Right lobe of liver (tissue), 6 donors: ENCODE measurements at regions not wholly inside any gene's neighbourhood (a gene's known extent, or its start where the extent isn't known, plus 50 kb on each side); places are given as distances from the start of the nearest gene placed in this dataset.

Experiments
- ATAC-seq, 4 donors: fragments of 200-7000 bp; cut with Tn5 transposase; one replicate each; pipeline ENCODE4 v1.9.1; 2020; ENCODE audit warnings: mild to moderate bottlenecking in 4 of 4, moderate library complexity in 4 of 4
- DNase-seq, 3 donors: peaks; one replicate each; pipeline ENCODE4 v3.0.0-alpha.2; 2020
- H3K27ac ChIP-seq, 3 donors: fragments of 200-600 bp; one replicate each; pipeline ENCODE4 v1.8.0; 2022
- H3K27me3 ChIP-seq, 2 donors: fragments of 200-600 bp; one replicate each; pipeline ENCODE4 v1.8.0; 2022
- H3K36me3 ChIP-seq, 4 donors: fragments of 200-600 bp; sonication (generic) in 1 of 4; one replicate each; pipeline versions ENCODE4 v1.5.1 to v1.8.0; 2017 to 2022; ENCODE audit warnings: control low read depth in 1 of 4
- H3K4me1 ChIP-seq, 4 donors: fragments of 200-600 bp; sonication (generic) in 1 of 4; one replicate each; pipeline versions ENCODE4 v1.5.1 to v1.8.0; 2017 to 2022; ENCODE audit warnings: control low read depth in 1 of 4
- H3K4me3 ChIP-seq, 3 donors: fragments of 200-600 bp; one replicate each; pipeline ENCODE4 v1.8.0; 2022
- H3K9me3 ChIP-seq, 4 donors: fragments of 200-600 bp; sonication (generic) in 1 of 4; one replicate each; pipeline versions ENCODE4 v1.5.1 to v1.8.0; 2017 to 2022; ENCODE audit warnings: control low read depth in 1 of 4
- CTCF ChIP-seq, 4 donors: fragments of 200-600 bp in 3 of 4; fragments of 450-650 bp in 1 of 4; IDR thresholded peaks; one replicate each; pipeline versions ENCODE4 v1.5.1 to v1.8.0; 2016 to 2022; ENCODE audit warnings: antibody characterized with exemption in 4 of 4, mild to moderate bottlenecking in 2 of 4
- POLR2A ChIP-seq: fragments of 450-650 bp; IDR thresholded peaks from one replicate; pipeline ENCODE4 v1.6.1; 2017; ENCODE audit warnings: antibody characterized with exemption, mild to moderate bottlenecking
- WGBS: methylation state at CpG from one replicate; pipeline ENCODE4 v1.1.6; 2018; ENCODE audit warnings: low coverage, low lambda C conversion rate; ENCODE audit not compliant: insufficient coverage; ENCODE audit errors: missing lambda C conversion rate; 5-methylcytosine and 5-hydroxymethylcytosine counted together
- intact Hi-C, 2 donors: fragments of 100-400 bp; cut with DNase I; formaldehyde crosslinking; loops; one replicate each; pipeline versions ENCODE4 v1.11.2 to v1.14.1; 2022
- donor health status: DM: no; HTN: yes; CAD: no.
- donor health status: DM: no; HTN: no; CAD: no.
- donor health status: DM: no; HTN: no; CAD: no.
- donor health status: DM: no; HTN: yes; CAD: no.
- donor health status: DM: no; HTN: yes; CAD: no.

- Histone ChIP-seq H3K27ac (no peak overlapping the region), H3K36me3 (no peaks in the 10 kb centered on the region), H3K4me1 (peaks cover 2 to 18% (median 8%) of the 10 kb centered on the region in 4 donors), H3K4me3 (no peak overlapping the region), H3K27me3 (no peaks in the 10 kb centered on the region), H3K9me3 (no peaks in the 10 kb centered on the region)
- TF ChIP-seq CTCF (IDR thresholded peaks at IDR 0.05): no peak
- no peak for TF ChIP-seq POLR2A
- no peak for DNase-seq
- peak in 2 of 4 donors; percentile 19 to 20 for ATAC-seq
- WGBS: 56% methylated on average over 3 of the region's 3 CpGs
- intact Hi-C loops: no loop called here
These were observed 66.1 kb upstream of the CXADR start for GRCh38 chr21:17446737-17447136.

GRCh38 chr21:17449701-17450100 lies 63.1 kb upstream of the CXADR start:
- Histone ChIP-seq H3K4me3 (no peak overlapping the region), H3K36me3 (no peaks in the 10 kb centered on the region), H3K4me1 (peaks cover 0 to 21% (median 2%) of the 10 kb centered on the region in 4 donors), H3K27ac (no peak overlapping the region), H3K27me3 (no peaks in the 10 kb centered on the region), H3K9me3 (no peaks in the 10 kb centered on the region)
- no peak for ATAC-seq
- TF ChIP-seq CTCF (IDR thresholded peaks at IDR 0.05): no peak
- TF ChIP-seq POLR2A: no peak
- intact Hi-C loops: no loop called here
- DNase-seq: no peak

DNA sequence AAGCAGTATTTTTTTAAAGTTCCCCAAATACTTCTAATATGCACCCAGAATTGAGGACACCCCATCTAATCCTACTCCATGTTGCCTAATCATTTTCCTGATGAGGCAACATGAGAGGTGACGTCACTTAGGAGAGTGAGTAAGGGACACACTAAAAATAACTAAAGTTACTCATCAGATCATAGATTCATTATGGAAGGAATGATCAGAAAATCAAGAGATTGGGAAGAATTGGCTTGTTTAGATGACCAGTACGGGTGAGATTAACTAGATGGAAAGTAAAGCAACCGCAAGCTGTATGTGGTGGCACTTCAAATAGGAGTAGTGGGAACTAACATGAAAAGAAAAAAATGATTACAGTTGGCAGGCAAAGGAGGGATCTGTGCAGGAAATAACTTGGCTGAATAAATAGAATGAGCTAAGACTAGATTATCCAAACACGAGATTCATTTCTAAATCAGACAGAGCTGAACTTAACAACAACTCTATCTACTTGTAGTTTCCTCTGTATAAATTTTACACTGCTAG lies 61.4 kb upstream of the CXADR start:
- peak; percentile 57 to 81 (median 67) for ATAC-seq
- TF ChIP-seq POLR2A: no peak
- TF ChIP-seq CTCF (IDR thresholded peaks at IDR 0.05): no peak
- 40% methylated on average over 4 of the region's 4 CpGs for WGBS
- no peaks in the 10 kb centered on the region for H3K9me3 ChIP-seq
- intact Hi-C loops: no loop called here
- H3K36me3 ChIP-seq: no peaks in the 10 kb centered on the region
- no peaks in the 10 kb centered on the region for H3K27me3 ChIP-seq
- H3K27ac ChIP-seq: peak overlapping the region in 2 of 3 donors; percentile 51 to 69
- H3K4me1 ChIP-seq: peaks cover 0 to 21% (median 2%) of the 10 kb centered on the region in 4 donors
- no peak overlapping the region for H3K4me3 ChIP-seq
- DNase-seq: no peak

- H3K4me3 ChIP-seq: no peak overlapping the region
- no peak overlapping the region for H3K27ac ChIP-seq
- WGBS: 30% methylated on average over 24 of the region's 24 CpGs
- no peaks in the 10 kb centered on the region for H3K36me3 ChIP-seq
- DNase-seq (no peak), ATAC-seq (peak; percentile 9 to 77 (median 69))
- TF ChIP-seq CTCF (IDR thresholded peaks at IDR 0.05) (no peak), POLR2A (no peak)
- no peaks in the 10 kb centered on the region for H3K9me3 ChIP-seq
- intact Hi-C loops: no loop called here
- peaks cover 0 to 12% (median 0%) of the 10 kb centered on the region in 4 donors for H3K4me1 ChIP-seq
- no peaks in the 10 kb centered on the region for H3K27me3 ChIP-seq
These were observed 58.4 kb upstream of the CXADR start for GRCh38 chr21:17454315-17455027.
